WTC11 (cell line): ENCODE measurements at regions not wholly inside any gene's neighbourhood (a gene's known extent, or its start where the extent isn't known, plus 50 kb on each side); places are given as distances from the start of the nearest gene placed in this dataset.

Experiments used
- ATF2 ChIP-seq: sonication (generic); formaldehyde crosslinking; IDR thresholded peaks from 2 replicates; pipeline ENCODE4 v1.8.1; 2022; ENCODE audit warnings: low read depth, missing genetic modification reagents, borderline replicate concordance
- CREB1 ChIP-seq: sonication (generic); formaldehyde crosslinking; IDR thresholded peaks from 2 replicates; pipeline ENCODE4 v1.8.0; 2023; ENCODE audit warnings: mild to moderate bottlenecking, missing genetic modification reagents
- CTCF ChIP-seq: fragments of 200-600 bp; IDR thresholded peaks from 2 replicates; pipeline ENCODE4 v1.8.0; 2022; ENCODE audit warnings: antibody characterized with exemption
- FOXK1 ChIP-seq: sonication (generic); formaldehyde crosslinking; IDR thresholded peaks from 2 replicates; pipeline ENCODE4 v1.8.0; 2022; ENCODE audit warnings: mild to moderate bottlenecking, moderate library complexity, missing genetic modification reagents
- FOXP1 ChIP-seq: sonication (generic); formaldehyde crosslinking; IDR thresholded peaks from 2 replicates; pipeline ENCODE4 v1.8.0; 2022; ENCODE audit warnings: missing genetic modification reagents, mild to moderate bottlenecking, moderate library complexity, borderline replicate concordance
- MAX ChIP-seq: sonication (generic); formaldehyde crosslinking; IDR thresholded peaks from 2 replicates; pipeline ENCODE4 v1.8.0; 2022; ENCODE audit warnings: mild to moderate bottlenecking, missing genetic modification reagents
- NFYB ChIP-seq: sonication (generic); formaldehyde crosslinking; conservative IDR thresholded peaks from 2 replicates; pipeline ENCODE4 v1.8.0; 2022; ENCODE audit warnings: low read depth, missing genetic modification reagents
- SP1 ChIP-seq: sonication (generic); formaldehyde crosslinking; conservative IDR thresholded peaks from 2 replicates; pipeline ENCODE4 v1.8.1; 2022; ENCODE audit warnings: missing genetic modification reagents
- ZNF232 ChIP-seq: sonication (generic); formaldehyde crosslinking; IDR thresholded peaks from 2 replicates; pipeline ENCODE4 v1.8.0; 2022; ENCODE audit warnings: mild to moderate bottlenecking, missing genetic modification reagents

- no peak for TF ChIP-seq CTCF
- no peak for TF ChIP-seq ATF2 (CRISPR knock-in tag)
- no peak for TF ChIP-seq ZNF232 (CRISPR knock-in tag)
- no peak for TF ChIP-seq NFYB (CRISPR knock-in tag)
- no peak for TF ChIP-seq SP1 (CRISPR knock-in tag)
- TF ChIP-seq MAX (CRISPR knock-in tag): no peak
- TF ChIP-seq FOXK1 (CRISPR knock-in tag): no peak
- no peak for TF ChIP-seq FOXP1 (CRISPR knock-in tag)
- TF ChIP-seq CREB1 (CRISPR knock-in tag): no peak
Observed at GRCh38 chr9:126131066-126132010, 195.3 kb upstream of the MVB12B start.
